ENCODE measurements at regions not wholly inside any gene's neighbourhood (a gene's known extent, or its start where the extent isn't known, plus 50 kb on each side); places are given as distances from the start of the nearest gene placed in this dataset.

GRCh38 chr3:10700821-10701220 lies 115.2 kb upstream of the SLC6A11 start:
- ChIA-PET CTCF (interaction anchor here (0.7 kb wide), 1 partner anchor 103 kb away, joined by 3 read pairs; no protein-coding TSS in a partner anchor), POLR2A (no interaction called here)
- 5% methylated on average over 2 of the region's 2 CpGs for whole genome bisulfite sequencing (ENCODE audit: missing lambda C conversion rate)
- no peak for FAIRE-seq
- DNase-seq (ENCODE audit: low read depth in 1 of 2, low spot score in 1 of 2) = no peak
- H3K4me3 ChIP-seq = no peak overlapping the region
- no peak overlapping the region for H3K4me2 ChIP-seq
- no peaks in the 10 kb centered on the region for H3K4me1 ChIP-seq
- TF ChIP-seq CHD2 (IDR thresholded peaks at IDR 0.05; ENCODE audit: low read length, partially characterized antibody) (no peak), BCL3 (IDR thresholded peaks at IDR 0.05) (no peak), USF2 (IDR thresholded peaks at IDR 0.05) (no peak), RAD21 (conservative IDR thresholded peaks at IDR 0.05 in 1 of 2, IDR thresholded peaks at IDR 0.05 in 1 of 2) (no peak), HOXB13 (CRISPR knock-in tag; IDR thresholded peaks at IDR 0.05; ENCODE audit: low read depth) (no peak), EHF (CRISPR knock-in tag; IDR thresholded peaks at IDR 0.05) (no peak), MAX (IDR thresholded peaks at IDR 0.05) (no peak), JUN (IDR thresholded peaks at IDR 0.05) (no peak), ZFP36 (IDR thresholded peaks at IDR 0.05; ENCODE audit: borderline replicate concordance, partially characterized antibody) (no peak), MAZ (IDR thresholded peaks at IDR 0.05; ENCODE audit: borderline replicate concordance, low read depth, low read length) (no peak), HMGXB4 (CRISPR knock-in tag; IDR thresholded peaks at IDR 0.05; ENCODE audit: borderline replicate concordance) (no peak)
- no peak for ATAC-seq
- no peak overlapping the region for H3K27ac ChIP-seq
- no peaks in the 10 kb centered on the region; the same call in 2 of the 3 replicates for H3K9me3 ChIP-seq

GRCh38 chr3:10702961-10703740 lies 112.9 kb upstream of the SLC6A11 start:
- peak in 1 of 2 experiments; percentile 31 for DNase-seq (ENCODE audit: low read depth in 1 of 2, low spot score in 1 of 2)
- Histone ChIP-seq H3K27ac (no peak overlapping the region), H3K4me2 (no peak overlapping the region), H3K9me3 (no peaks in the 10 kb centered on the region; the same call in 2 of the 3 replicates), H3K4me3 (no peak overlapping the region), H3K4me1 (0 out of 3 replicates have a peak, but pooled peaks cover 3% of the 10 kb centered on the region)
- 52% methylated on average over 14 of the region's 14 CpGs for WGBS (ENCODE audit: missing lambda C conversion rate)
- FAIRE-seq = no peak
- POLR2A ChIA-PET = no interaction called here
- no peak for TF ChIP-seq JUN (IDR thresholded peaks at IDR 0.05)
- TF ChIP-seq ZSCAN20 (CRISPR knock-in tag; IDR thresholded peaks at IDR 0.05) = no peak
- TF ChIP-seq MYC (IDR thresholded peaks at IDR 0.05; ENCODE audit: borderline replicate concordance, low read length) = no peak
- no peak for TF ChIP-seq E2F6 (IDR thresholded peaks at IDR 0.05; ENCODE audit: borderline replicate concordance, low read depth)
- no peak for TF ChIP-seq KDM5A (IDR thresholded peaks at IDR 0.05)
- no peak for TF ChIP-seq FOSB (CRISPR knock-in tag; IDR thresholded peaks at IDR 0.05)
- TF ChIP-seq CBX2 (IDR thresholded peaks at IDR 0.05; ENCODE audit: borderline replicate concordance, low read depth) = no peak
- TF ChIP-seq MAFK (IDR thresholded peaks at IDR 0.05; ENCODE audit: partially characterized antibody) = no peak
- no peak for TF ChIP-seq CEBPB (IDR thresholded peaks at IDR 0.05)
- TF ChIP-seq SMC3 (IDR thresholded peaks at IDR 0.05) = no peak
- no peak for TF ChIP-seq FOSL2 (IDR thresholded peaks at IDR 0.05)
- TF ChIP-seq FOSL2 (CRISPR knock-in tag; IDR thresholded peaks at IDR 0.05) = no peak
- no peak for TF ChIP-seq ELK1 (IDR thresholded peaks at IDR 0.05; ENCODE audit: low read depth, low read length)
- TF ChIP-seq POLR2A (IDR thresholded peaks at IDR 0.05; ENCODE audit: low read length) = no peak
- no peak for TF ChIP-seq RFX5 (IDR thresholded peaks at IDR 0.05)
- TF ChIP-seq HOXB5 (CRISPR knock-in tag; IDR thresholded peaks at IDR 0.05) = no peak
- TF ChIP-seq EHF (CRISPR knock-in tag; IDR thresholded peaks at IDR 0.05) = no peak
- no peak for TF ChIP-seq ZNF302 (CRISPR knock-in tag; IDR thresholded peaks at IDR 0.05)
- ATAC-seq = peak in 1 of 2 experiments; percentile 78; a peak in 3 of 6 replicates
- CTCF ChIA-PET = interaction anchor here (0.8 to 1.5 kb wide), 2 partner anchors 135 to 359 kb away, joined by 3 to 5 read pairs; no protein-coding TSS in a partner anchor
